GM12878 (cell line): ENCODE measurements at regions not wholly inside any gene's neighbourhood (a gene's known extent, or its start where the extent isn't known, plus 50 kb on each side); places are given as distances from the start of the nearest gene placed in this dataset.

Experiments
- CEBPB ChIP-seq, 2 experiments: fragments of 150-350 bp in 1 of 2; IDR thresholded peaks; 2 replicates each; pipeline ENCODE4 v1.6.1; 2012 to 2014; ENCODE audit warnings: low read depth in 2 of 2, low read length in 2 of 2, borderline replicate concordance in 1 of 2, inconsistent platforms in 1 of 2
- ETV6 ChIP-seq, 2 experiments: fragments of 450-650 bp in 1 of 2; IDR thresholded peaks in 1 of 2; conservative IDR thresholded peaks in 1 of 2; 2 replicates each; pipeline ENCODE4 v1.6.1; 2014; ENCODE audit warnings: antibody characterized with exemption in 1 of 2, borderline replicate concordance in 1 of 2, low read depth in 1 of 2, mild to moderate bottlenecking in 1 of 2, moderate library complexity in 1 of 2
- FOXM1 ChIP-seq: IDR thresholded peaks from 2 replicates; pipeline ENCODE4 v1.6.1; 2012; ENCODE audit warnings: low read depth, mild to moderate bottlenecking, inconsistent platforms, low read length, moderate library complexity
- PAX8 ChIP-seq: fragments of 450-650 bp; IDR thresholded peaks from 2 replicates; pipeline ENCODE4 v1.6.1; 2017; ENCODE audit warnings: mild to moderate bottlenecking, moderate library complexity
- RAD21 ChIP-seq: IDR thresholded peaks from 2 replicates; pipeline ENCODE4 v1.6.1; 2011; ENCODE audit warnings: mild to moderate bottlenecking, low read depth, low read length, moderate library complexity; ENCODE audit not compliant: insufficient read depth
- RUNX3 ChIP-seq: IDR thresholded peaks from 2 replicates; pipeline ENCODE4 v1.6.1; 2012; ENCODE audit warnings: low read length, inconsistent platforms
- SIN3A ChIP-seq: IDR thresholded peaks from 2 replicates; pipeline ENCODE4 v1.6.1; 2012; ENCODE audit warnings: low read depth, low read length, improper control_type of control experiment
- STAT3 ChIP-seq: IDR thresholded peaks from 2 replicates; pipeline ENCODE4 v1.6.1; 2011; ENCODE audit warnings: low read depth, low read length, improper control_type of control experiment
- TCF12 ChIP-seq: IDR thresholded peaks from 2 replicates; pipeline ENCODE4 v1.6.1; 2011; ENCODE audit warnings: low read depth, mild to moderate bottlenecking, low read length
- ZNF274 ChIP-seq: IDR thresholded peaks from one replicate; pipeline ENCODE4 v1.8.0; 2011; ENCODE audit not compliant: insufficient read length, insufficient read depth
- ZNF622 ChIP-seq: fragments of 450-650 bp; IDR thresholded peaks from 2 replicates; pipeline ENCODE4 v1.6.1; 2017; ENCODE audit warnings: mild to moderate bottlenecking, inconsistent platforms
- TF ChIP-seq, protein P1 (sequence below): fragments of 450-650 bp; IDR thresholded peaks from 2 replicates; pipeline ENCODE4 v1.6.1; 2017; ENCODE audit warnings: low read depth, mild to moderate bottlenecking, moderate library complexity
- TF ChIP-seq, protein P2 (sequence below): fragments of 450-650 bp; IDR thresholded peaks from 2 replicates; pipeline ENCODE4 v1.6.1; 2017; ENCODE audit warnings: mild to moderate bottlenecking, moderate library complexity
- TF ChIP-seq, protein P3 (sequence below), 3 experiments: IDR thresholded peaks in 2 of 3; conservative IDR thresholded peaks in 1 of 3; 2 replicates each; pipeline ENCODE4 v1.5.1; 2011; ENCODE audit warnings: low read depth in 3 of 3, low read length in 3 of 3, mild to moderate bottlenecking in 3 of 3, control low read depth in 2 of 3, moderate library complexity in 2 of 3, inconsistent platforms in 1 of 3, mixed read lengths in 1 of 3; ENCODE audit not compliant: control insufficient read depth in 2 of 3, insufficient read depth in 1 of 3; ENCODE audit errors: extremely low read depth in 1 of 3
- TF ChIP-seq, protein P4 (sequence below): IDR thresholded peaks from 2 replicates; pipeline ENCODE4 v1.6.1; 2011; ENCODE audit warnings: borderline replicate concordance, low read depth, mild to moderate bottlenecking, moderate library complexity, mixed read lengths, low read length; ENCODE audit not compliant: insufficient read depth; ENCODE audit errors: extremely low read length
- TF ChIP-seq, protein P5 (sequence below): IDR thresholded peaks from 2 replicates; pipeline ENCODE4 v1.6.1; 2011; ENCODE audit warnings: mild to moderate bottlenecking, low read depth, low read length, moderate library complexity; ENCODE audit not compliant: insufficient replicate concordance

DNA sequence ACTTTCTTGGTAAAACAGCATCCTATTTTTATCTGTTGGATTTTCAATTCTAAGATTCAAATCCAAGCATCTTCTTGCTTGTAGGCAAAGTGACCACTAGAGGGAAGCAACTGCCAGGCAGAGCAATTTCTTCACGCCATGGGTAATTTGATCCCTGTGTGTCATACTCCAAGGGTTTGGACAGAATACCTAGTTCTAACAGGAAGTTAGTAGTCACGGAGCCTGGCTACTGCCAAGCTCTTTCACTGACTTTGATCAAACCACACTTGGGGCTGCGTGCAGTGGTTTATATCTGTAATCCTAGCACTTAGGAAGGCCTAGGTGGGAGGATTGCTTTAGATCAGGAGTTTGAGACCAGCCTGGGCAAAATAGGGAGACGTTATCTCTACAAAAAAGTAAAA is 473.6 kb upstream of the TNC start (continued):
- TF ChIP-seq, protein P1, sequence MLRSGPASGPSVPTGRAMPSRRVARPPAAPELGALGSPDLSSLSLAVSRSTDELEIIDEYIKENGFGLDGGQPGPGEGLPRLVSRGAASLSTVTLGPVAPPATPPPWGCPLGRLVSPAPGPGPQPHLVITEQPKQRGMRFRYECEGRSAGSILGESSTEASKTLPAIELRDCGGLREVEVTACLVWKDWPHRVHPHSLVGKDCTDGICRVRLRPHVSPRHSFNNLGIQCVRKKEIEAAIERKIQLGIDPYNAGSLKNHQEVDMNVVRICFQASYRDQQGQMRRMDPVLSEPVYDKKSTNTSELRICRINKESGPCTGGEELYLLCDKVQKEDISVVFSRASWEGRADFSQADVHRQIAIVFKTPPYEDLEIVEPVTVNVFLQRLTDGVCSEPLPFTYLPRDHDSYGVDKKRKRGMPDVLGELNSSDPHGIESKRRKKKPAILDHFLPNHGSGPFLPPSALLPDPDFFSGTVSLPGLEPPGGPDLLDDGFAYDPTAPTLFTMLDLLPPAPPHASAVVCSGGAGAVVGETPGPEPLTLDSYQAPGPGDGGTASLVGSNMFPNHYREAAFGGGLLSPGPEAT: no peak
- TF ChIP-seq, protein P2, sequence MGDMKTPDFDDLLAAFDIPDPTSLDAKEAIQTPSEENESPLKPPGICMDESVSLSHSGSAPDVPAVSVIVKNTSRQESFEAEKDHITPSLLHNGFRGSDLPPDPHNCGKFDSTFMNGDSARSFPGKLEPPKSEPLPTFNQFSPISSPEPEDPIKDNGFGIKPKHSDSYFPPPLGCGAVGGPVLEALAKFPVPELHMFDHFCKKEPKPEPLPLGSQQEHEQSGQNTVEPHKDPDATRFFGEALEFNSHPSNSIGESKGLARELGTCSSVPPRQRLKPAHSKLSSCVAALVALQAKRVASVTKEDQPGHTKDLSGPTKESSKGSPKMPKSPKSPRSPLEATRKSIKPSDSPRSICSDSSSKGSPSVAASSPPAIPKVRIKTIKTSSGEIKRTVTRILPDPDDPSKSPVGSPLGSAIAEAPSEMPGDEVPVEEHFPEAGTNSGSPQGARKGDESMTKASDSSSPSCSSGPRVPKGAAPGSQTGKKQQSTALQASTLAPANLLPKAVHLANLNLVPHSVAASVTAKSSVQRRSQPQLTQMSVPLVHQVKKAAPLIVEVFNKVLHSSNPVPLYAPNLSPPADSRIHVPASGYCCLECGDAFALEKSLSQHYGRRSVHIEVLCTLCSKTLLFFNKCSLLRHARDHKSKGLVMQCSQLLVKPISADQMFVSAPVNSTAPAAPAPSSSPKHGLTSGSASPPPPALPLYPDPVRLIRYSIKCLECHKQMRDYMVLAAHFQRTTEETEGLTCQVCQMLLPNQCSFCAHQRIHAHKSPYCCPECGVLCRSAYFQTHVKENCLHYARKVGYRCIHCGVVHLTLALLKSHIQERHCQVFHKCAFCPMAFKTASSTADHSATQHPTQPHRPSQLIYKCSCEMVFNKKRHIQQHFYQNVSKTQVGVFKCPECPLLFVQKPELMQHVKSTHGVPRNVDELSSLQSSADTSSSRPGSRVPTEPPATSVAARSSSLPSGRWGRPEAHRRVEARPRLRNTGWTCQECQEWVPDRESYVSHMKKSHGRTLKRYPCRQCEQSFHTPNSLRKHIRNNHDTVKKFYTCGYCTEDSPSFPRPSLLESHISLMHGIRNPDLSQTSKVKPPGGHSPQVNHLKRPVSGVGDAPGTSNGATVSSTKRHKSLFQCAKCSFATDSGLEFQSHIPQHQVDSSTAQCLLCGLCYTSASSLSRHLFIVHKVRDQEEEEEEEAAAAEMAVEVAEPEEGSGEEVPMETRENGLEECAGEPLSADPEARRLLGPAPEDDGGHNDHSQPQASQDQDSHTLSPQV: no peak
- TF ChIP-seq TCF12: no peak
- TF ChIP-seq, protein P3, sequence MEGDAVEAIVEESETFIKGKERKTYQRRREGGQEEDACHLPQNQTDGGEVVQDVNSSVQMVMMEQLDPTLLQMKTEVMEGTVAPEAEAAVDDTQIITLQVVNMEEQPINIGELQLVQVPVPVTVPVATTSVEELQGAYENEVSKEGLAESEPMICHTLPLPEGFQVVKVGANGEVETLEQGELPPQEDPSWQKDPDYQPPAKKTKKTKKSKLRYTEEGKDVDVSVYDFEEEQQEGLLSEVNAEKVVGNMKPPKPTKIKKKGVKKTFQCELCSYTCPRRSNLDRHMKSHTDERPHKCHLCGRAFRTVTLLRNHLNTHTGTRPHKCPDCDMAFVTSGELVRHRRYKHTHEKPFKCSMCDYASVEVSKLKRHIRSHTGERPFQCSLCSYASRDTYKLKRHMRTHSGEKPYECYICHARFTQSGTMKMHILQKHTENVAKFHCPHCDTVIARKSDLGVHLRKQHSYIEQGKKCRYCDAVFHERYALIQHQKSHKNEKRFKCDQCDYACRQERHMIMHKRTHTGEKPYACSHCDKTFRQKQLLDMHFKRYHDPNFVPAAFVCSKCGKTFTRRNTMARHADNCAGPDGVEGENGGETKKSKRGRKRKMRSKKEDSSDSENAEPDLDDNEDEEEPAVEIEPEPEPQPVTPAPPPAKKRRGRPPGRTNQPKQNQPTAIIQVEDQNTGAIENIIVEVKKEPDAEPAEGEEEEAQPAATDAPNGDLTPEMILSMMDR (IDR thresholded peaks at IDR 0.05 in 2 of 3, conservative IDR thresholded peaks at IDR 0.05 in 1 of 3; ENCODE audit: control insufficient read depth in 2 of 3, extremely low read depth in 1 of 3, insufficient read depth in 1 of 3, low read depth in 3 of 3, low read length in 3 of 3): peak; percentile 62 to 65 (median 65)
- no peak for TF ChIP-seq CEBPB (IDR thresholded peaks at IDR 0.05; ENCODE audit: borderline replicate concordance in 1 of 2, low read depth in 2 of 2, low read length in 2 of 2)
- TF ChIP-seq ZNF622: no peak
- TF ChIP-seq RUNX3: no peak
- no peak for TF ChIP-seq FOXM1
- TF ChIP-seq ETV6 (conservative IDR thresholded peaks at IDR 0.05 in 1 of 2, IDR thresholded peaks at IDR 0.05 in 1 of 2; ENCODE audit: borderline replicate concordance in 1 of 2, low read depth in 1 of 2): no peak
- TF ChIP-seq STAT3: no peak
- TF ChIP-seq, protein P4, sequence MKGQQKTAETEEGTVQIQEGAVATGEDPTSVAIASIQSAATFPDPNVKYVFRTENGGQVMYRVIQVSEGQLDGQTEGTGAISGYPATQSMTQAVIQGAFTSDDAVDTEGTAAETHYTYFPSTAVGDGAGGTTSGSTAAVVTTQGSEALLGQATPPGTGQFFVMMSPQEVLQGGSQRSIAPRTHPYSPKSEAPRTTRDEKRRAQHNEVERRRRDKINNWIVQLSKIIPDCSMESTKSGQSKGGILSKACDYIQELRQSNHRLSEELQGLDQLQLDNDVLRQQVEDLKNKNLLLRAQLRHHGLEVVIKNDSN: no peak
- no peak for TF ChIP-seq ZNF274
- no peak for TF ChIP-seq SIN3A
- no peak for TF ChIP-seq PAX8
- peak; percentile 69 for TF ChIP-seq RAD21
- TF ChIP-seq, protein P5, sequence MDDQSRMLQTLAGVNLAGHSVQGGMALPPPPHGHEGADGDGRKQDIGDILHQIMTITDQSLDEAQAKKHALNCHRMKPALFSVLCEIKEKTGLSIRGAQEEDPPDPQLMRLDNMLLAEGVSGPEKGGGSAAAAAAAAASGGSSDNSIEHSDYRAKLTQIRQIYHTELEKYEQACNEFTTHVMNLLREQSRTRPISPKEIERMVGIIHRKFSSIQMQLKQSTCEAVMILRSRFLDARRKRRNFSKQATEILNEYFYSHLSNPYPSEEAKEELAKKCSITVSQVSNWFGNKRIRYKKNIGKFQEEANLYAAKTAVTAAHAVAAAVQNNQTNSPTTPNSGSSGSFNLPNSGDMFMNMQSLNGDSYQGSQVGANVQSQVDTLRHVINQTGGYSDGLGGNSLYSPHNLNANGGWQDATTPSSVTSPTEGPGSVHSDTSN: no peak
